Glutamatergic neuron (in vitro differentiated cells): ENCODE measurements at regions not wholly inside any gene's neighbourhood (a gene's known extent, or its start where the extent isn't known, plus 50 kb on each side); places are given as distances from the start of the nearest gene placed in this dataset.

Source experiments
- DNase-seq: peaks from one replicate; pipeline ENCODE4 v3.0.0; 2022
- H3K27ac Mint-ChIP-seq: one replicate; pipeline ENCODE4 v1.8.0; 2020; ENCODE audit warnings: mild to moderate bottlenecking, mixed read lengths, inconsistent platforms; ENCODE audit not compliant: unreplicated experiment
- H3K27me3 Mint-ChIP-seq: one replicate; pipeline ENCODE4 v1.8.0; 2020; ENCODE audit warnings: mild to moderate bottlenecking, moderate library complexity, mixed read lengths, inconsistent platforms; ENCODE audit not compliant: unreplicated experiment
- H3K36me3 Mint-ChIP-seq: one replicate; pipeline ENCODE4 v1.8.0; 2020; ENCODE audit warnings: mild to moderate bottlenecking, mixed read lengths, inconsistent platforms; ENCODE audit not compliant: unreplicated experiment
- H3K4me1 Mint-ChIP-seq: one replicate; pipeline ENCODE4 v1.8.0; 2020; ENCODE audit warnings: mild to moderate bottlenecking, low read depth, mixed read lengths, inconsistent platforms; ENCODE audit not compliant: unreplicated experiment
- H3K4me3 Mint-ChIP-seq: one replicate; pipeline ENCODE4 v1.8.0; 2020; ENCODE audit warnings: mild to moderate bottlenecking, mixed read lengths, inconsistent platforms; ENCODE audit not compliant: unreplicated experiment
- H3K9me3 Mint-ChIP-seq: one replicate; pipeline ENCODE4 v1.8.0; 2020; ENCODE audit warnings: mild to moderate bottlenecking, moderate library complexity, mixed read lengths, inconsistent platforms; ENCODE audit not compliant: unreplicated experiment
- TF ChIP-seq, protein P1 (sequence below): fragments of 200-600 bp; sonication (generic); IDR thresholded peaks from one replicate; pipeline ENCODE4 v1.5.0; 2021; ENCODE audit not compliant: partially characterized antibody, unreplicated experiment

DNA sequence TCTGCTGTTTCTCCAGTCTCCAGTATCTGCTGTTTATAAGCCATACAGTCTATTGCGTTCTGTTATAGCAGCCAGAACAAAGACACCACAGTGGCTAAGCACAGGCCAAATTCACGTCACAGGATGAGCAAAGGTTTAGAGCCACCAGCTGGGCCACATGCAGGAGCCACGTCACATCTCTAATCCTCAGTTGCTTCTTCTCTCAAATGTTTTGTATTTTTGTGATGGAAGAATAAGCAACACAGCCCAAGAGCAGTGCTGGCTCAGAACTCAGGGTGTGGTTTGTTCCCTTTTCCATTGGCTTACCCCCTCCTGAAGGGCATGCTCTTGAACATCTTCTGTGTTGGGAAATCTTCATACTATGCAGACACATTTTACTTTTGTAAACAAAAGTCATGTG lies 309.4 kb upstream of the CDH5 start:
- Mint-ChIP-seq H3K36me3 (no peaks in the 10 kb centered on the region), H3K4me1 (peaks cover 5% of the 10 kb centered on the region), H3K27ac (no peak overlapping the region), H3K9me3 (no peaks in the 10 kb centered on the region), H3K4me3 (no peak overlapping the region), H3K27me3 (peaks cover 5% of the 10 kb centered on the region)
- DNase-seq: no peak
- TF ChIP-seq, protein P1, sequence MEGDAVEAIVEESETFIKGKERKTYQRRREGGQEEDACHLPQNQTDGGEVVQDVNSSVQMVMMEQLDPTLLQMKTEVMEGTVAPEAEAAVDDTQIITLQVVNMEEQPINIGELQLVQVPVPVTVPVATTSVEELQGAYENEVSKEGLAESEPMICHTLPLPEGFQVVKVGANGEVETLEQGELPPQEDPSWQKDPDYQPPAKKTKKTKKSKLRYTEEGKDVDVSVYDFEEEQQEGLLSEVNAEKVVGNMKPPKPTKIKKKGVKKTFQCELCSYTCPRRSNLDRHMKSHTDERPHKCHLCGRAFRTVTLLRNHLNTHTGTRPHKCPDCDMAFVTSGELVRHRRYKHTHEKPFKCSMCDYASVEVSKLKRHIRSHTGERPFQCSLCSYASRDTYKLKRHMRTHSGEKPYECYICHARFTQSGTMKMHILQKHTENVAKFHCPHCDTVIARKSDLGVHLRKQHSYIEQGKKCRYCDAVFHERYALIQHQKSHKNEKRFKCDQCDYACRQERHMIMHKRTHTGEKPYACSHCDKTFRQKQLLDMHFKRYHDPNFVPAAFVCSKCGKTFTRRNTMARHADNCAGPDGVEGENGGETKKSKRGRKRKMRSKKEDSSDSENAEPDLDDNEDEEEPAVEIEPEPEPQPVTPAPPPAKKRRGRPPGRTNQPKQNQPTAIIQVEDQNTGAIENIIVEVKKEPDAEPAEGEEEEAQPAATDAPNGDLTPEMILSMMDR: no peak

DNA sequence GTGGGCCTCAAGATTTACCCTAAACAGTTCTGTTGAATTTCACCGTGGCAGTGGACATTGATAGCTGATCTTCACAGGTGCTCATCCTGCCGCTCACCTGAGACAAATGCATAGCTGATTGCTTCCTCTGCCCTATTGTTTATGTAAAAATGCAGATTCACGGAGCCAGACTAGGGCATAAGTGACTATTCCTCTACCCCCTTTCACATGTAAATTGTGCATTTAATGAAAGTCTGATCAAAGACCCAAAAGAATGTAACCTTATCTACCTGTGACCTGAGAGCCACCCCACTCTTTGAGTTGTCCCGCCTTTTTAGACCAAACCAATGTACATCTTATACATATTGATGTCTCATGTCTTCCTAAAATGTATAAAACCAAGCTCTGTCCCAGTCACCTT lies 312.4 kb upstream of the CDH5 start:
- Mint-ChIP-seq H3K27ac (no peak overlapping the region), H3K4me3 (no peak overlapping the region), H3K36me3 (no peaks in the 10 kb centered on the region), H3K27me3 (peaks cover 1% of the 10 kb centered on the region), H3K4me1 (no peaks in the 10 kb centered on the region), H3K9me3 (no peaks in the 10 kb centered on the region)
- no peak for DNase-seq
- TF ChIP-seq, protein P1: no peak

DNA sequence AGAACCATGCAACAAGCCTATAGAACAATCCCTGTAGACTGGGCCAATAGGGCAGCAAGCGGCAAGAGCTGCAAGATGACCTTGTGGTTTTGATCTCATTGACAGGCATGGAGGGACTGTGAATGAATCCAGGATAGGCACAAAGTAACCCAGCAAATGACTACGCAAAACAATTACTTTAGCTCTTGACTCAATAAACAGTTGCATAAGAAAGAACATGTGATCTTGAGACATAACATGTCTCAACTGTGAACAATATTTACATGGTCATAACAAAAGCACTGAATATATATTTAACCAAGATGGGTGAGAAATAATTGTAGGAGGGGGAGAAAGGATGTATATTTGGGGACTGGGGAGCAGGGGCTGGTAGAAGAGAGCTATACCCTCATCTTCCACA lies 313.7 kb upstream of the CDH5 start:
- Mint-ChIP-seq H3K4me1 (no peaks in the 10 kb centered on the region), H3K9me3 (no peaks in the 10 kb centered on the region), H3K27ac (no peak overlapping the region), H3K4me3 (no peak overlapping the region), H3K27me3 (peaks cover 1% of the 10 kb centered on the region), H3K36me3 (no peaks in the 10 kb centered on the region)
- TF ChIP-seq, protein P1: no peak
- DNase-seq: no peak

DNA sequence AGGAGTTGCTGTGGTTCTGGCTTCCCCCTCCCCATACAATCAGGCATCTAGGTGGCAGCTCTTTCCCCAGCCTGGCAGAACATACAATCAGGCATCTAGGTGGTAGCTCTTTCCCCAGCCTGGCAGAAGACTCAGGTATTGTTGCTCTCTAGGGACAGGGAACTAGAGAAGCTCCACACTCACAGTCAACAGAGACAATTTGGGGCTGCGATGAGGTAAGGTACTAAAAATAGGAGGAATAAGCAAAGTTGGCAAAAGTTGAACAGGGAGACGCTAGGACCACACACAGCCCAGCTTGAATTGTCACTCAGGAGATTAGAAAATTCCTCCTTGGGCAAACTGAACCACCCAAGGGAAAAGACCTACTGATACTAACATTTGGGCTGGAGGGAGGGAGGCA lies 315.5 kb upstream of the CDH5 start:
- no peaks in the 10 kb centered on the region for H3K9me3 Mint-ChIP-seq
- DNase-seq: no peak
- H3K27ac Mint-ChIP-seq: no peak overlapping the region
- peaks cover 1% of the 10 kb centered on the region for H3K27me3 Mint-ChIP-seq
- TF ChIP-seq, protein P1: no peak
- H3K36me3 Mint-ChIP-seq: no peaks in the 10 kb centered on the region
- H3K4me1 Mint-ChIP-seq: no peaks in the 10 kb centered on the region
- no peak overlapping the region for H3K4me3 Mint-ChIP-seq

DNA sequence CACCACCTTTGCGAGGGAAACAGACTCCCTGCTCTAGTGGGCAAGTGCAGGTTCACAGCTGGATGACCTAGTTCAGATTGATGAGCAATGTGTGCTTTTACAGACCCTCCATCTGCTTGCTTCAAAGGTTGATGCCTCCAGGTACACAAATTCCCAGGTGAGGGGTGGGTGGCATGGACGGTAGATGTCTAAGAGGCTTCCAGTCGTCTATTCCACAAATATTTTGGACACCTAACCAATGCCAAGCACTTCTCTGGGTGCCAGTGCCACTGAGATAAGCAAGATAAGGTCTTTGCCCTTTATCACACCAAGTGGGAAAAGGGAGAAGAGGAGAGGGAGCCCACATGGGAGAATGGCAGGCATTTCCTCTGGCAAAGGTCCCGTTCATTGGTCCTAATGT lies 316.6 kb upstream of the CDH5 start:
- no peak overlapping the region for H3K4me3 Mint-ChIP-seq
- no peaks in the 10 kb centered on the region for H3K4me1 Mint-ChIP-seq
- DNase-seq: no peak
- TF ChIP-seq, protein P1: no peak
- H3K27me3 Mint-ChIP-seq: no peaks in the 10 kb centered on the region
- H3K27ac Mint-ChIP-seq: no peak overlapping the region
- no peaks in the 10 kb centered on the region for H3K36me3 Mint-ChIP-seq
- no peaks in the 10 kb centered on the region for H3K9me3 Mint-ChIP-seq
